ENCODE measurements at regions not wholly inside any gene's neighbourhood (a gene's known extent, or its start where the extent isn't known, plus 50 kb on each side); places are given as distances from the start of the nearest gene placed in this dataset.

GRCh38 chr7:15929411-15929810 is 242.9 kb upstream of the MEOX2 start:
- no peaks in the 10 kb centered on the region for H3K4me1 ChIP-seq
- TF ChIP-seq POLR2A (IDR thresholded peaks at IDR 0.05) (no peak), CTCF (IDR thresholded peaks at IDR 0.05) (no peak), POLR2AphosphoS5 (IDR thresholded peaks at IDR 0.05; ENCODE audit: insufficient read depth in 1 of 2, low read depth in 1 of 2) (no peak)
- DNase-seq (ENCODE audit: extremely low spot score in 2 of 2): no peak
- no peaks in the 10 kb centered on the region for H3K27me3 ChIP-seq
- no peaks in the 10 kb centered on the region for H3K36me3 ChIP-seq
- no peaks in the 10 kb centered on the region for H3K9me3 ChIP-seq
- H3K27ac ChIP-seq: no peak overlapping the region
- no peak overlapping the region for H3K4me3 ChIP-seq
- intact Hi-C loops (cut with DNase I): no loop called here

GRCh38 chr7:15925608-15926007 is 239.1 kb upstream of the MEOX2 start:
- TF ChIP-seq POLR2A (IDR thresholded peaks at IDR 0.05) (no peak), POLR2AphosphoS5 (IDR thresholded peaks at IDR 0.05; ENCODE audit: insufficient read depth in 1 of 2, low read depth in 1 of 2) (no peak), CTCF (IDR thresholded peaks at IDR 0.05) (no peak)
- Histone ChIP-seq H3K9me3 (no peaks in the 10 kb centered on the region), H3K36me3 (no peaks in the 10 kb centered on the region), H3K4me3 (no peak overlapping the region), H3K27me3 (no peaks in the 10 kb centered on the region), H3K4me1 (no peaks in the 10 kb centered on the region), H3K27ac (no peak overlapping the region)
- intact Hi-C loops (cut with DNase I): no loop called here
- no peak for DNase-seq (ENCODE audit: extremely low spot score in 2 of 2)

- DNase-seq (ENCODE audit: extremely low spot score in 2 of 2): no peak
- no peaks in the 10 kb centered on the region for H3K36me3 ChIP-seq
- intact Hi-C loops (cut with DNase I): no loop called here
- H3K27ac ChIP-seq: no peak overlapping the region
- no peaks in the 10 kb centered on the region for H3K9me3 ChIP-seq
- no peaks in the 10 kb centered on the region for H3K27me3 ChIP-seq
- H3K4me1 ChIP-seq: no peaks in the 10 kb centered on the region
- TF ChIP-seq POLR2AphosphoS5 (IDR thresholded peaks at IDR 0.05; ENCODE audit: insufficient read depth in 1 of 2, low read depth in 1 of 2) (no peak), POLR2A (IDR thresholded peaks at IDR 0.05) (no peak), CTCF (IDR thresholded peaks at IDR 0.05) (no peak)
- H3K4me3 ChIP-seq: no peak overlapping the region
Measured at GRCh38 chr7:15924910-15925309, 238.4 kb upstream of the MEOX2 start.

GRCh38 chr7:15922002-15922401 is 235.5 kb upstream of the MEOX2 start:
- Histone ChIP-seq H3K36me3 (no peaks in the 10 kb centered on the region), H3K4me1 (peaks cover 2% of the 10 kb centered on the region), H3K27ac (no peak overlapping the region), H3K27me3 (no peaks in the 10 kb centered on the region), H3K9me3 (no peaks in the 10 kb centered on the region), H3K4me3 (no peak overlapping the region)
- intact Hi-C loops (cut with DNase I): no loop called here
- no peak for DNase-seq (ENCODE audit: extremely low spot score in 2 of 2)
- no peak for TF ChIP-seq POLR2A (IDR thresholded peaks at IDR 0.05)

- no peak overlapping the region for H3K4me3 ChIP-seq
- no peaks in the 10 kb centered on the region for H3K27me3 ChIP-seq
- TF ChIP-seq POLR2A (IDR thresholded peaks at IDR 0.05) (no peak), POLR2AphosphoS5 (IDR thresholded peaks at IDR 0.05; ENCODE audit: insufficient read depth in 1 of 2, low read depth in 1 of 2) (no peak), CTCF (IDR thresholded peaks at IDR 0.05) (no peak)
- no peaks in the 10 kb centered on the region for H3K9me3 ChIP-seq
- DNase-seq (ENCODE audit: extremely low spot score in 2 of 2): no peak
- intact Hi-C loops (cut with DNase I): no loop called here
- H3K27ac ChIP-seq: no peak overlapping the region
- H3K36me3 ChIP-seq: no peaks in the 10 kb centered on the region
- peaks cover 6% of the 10 kb centered on the region for H3K4me1 ChIP-seq
Measured at GRCh38 chr7:15921576-15921975, 235.1 kb upstream of the MEOX2 start.

GRCh38 chr7:15920953-15921352 is 234.5 kb upstream of the MEOX2 start:
- Histone ChIP-seq H3K36me3 (no peaks in the 10 kb centered on the region), H3K4me1 (peaks cover 12% of the 10 kb centered on the region), H3K27me3 (no peaks in the 10 kb centered on the region), H3K4me3 (no peak overlapping the region), H3K27ac (no peak overlapping the region), H3K9me3 (no peaks in the 10 kb centered on the region)
- intact Hi-C loops (cut with DNase I): no loop called here
- TF ChIP-seq POLR2A (IDR thresholded peaks at IDR 0.05) (no peak), CTCF (IDR thresholded peaks at IDR 0.05) (no peak), POLR2AphosphoS5 (IDR thresholded peaks at IDR 0.05; ENCODE audit: insufficient read depth in 1 of 2, low read depth in 1 of 2) (no peak)
- DNase-seq (ENCODE audit: extremely low spot score in 2 of 2): no peak

All from vagina (tissue), 2 donors.